Nephron progenitor cell (in vitro differentiated cells): ENCODE measurements at regions not wholly inside any gene's neighbourhood (a gene's known extent, or its start where the extent isn't known, plus 50 kb on each side); places are given as distances from the start of the nearest gene placed in this dataset.

Source experiments
- DNase-seq: peaks from one replicate; pipeline ENCODE4 v3.0.0; 2021
- H3K27ac Mint-ChIP-seq: 2 replicates; pipeline ENCODE4 v1.8.0; 2021; ENCODE audit warnings: mild to moderate bottlenecking, moderate library complexity, mixed read lengths
- H3K27me3 Mint-ChIP-seq: 2 replicates; pipeline ENCODE4 v1.8.0; 2021; ENCODE audit warnings: mild to moderate bottlenecking, low read depth, mixed read lengths; ENCODE audit not compliant: poor library complexity
- H3K36me3 Mint-ChIP-seq: 2 replicates; pipeline ENCODE4 v1.8.0; 2021; ENCODE audit warnings: low read depth, mixed read lengths
- H3K4me1 Mint-ChIP-seq: 2 replicates; pipeline ENCODE4 v1.8.0; 2021; ENCODE audit warnings: mixed read lengths
- H3K4me3 Mint-ChIP-seq: 2 replicates; pipeline ENCODE4 v1.8.0; 2021; ENCODE audit warnings: mild to moderate bottlenecking, moderate library complexity, mixed read lengths
- H3K9me3 Mint-ChIP-seq: 2 replicates; pipeline ENCODE4 v1.8.0; 2021; ENCODE audit warnings: mild to moderate bottlenecking, moderate library complexity, mixed read lengths
- CTCF ChIP-seq: fragments of 200-600 bp; sonication (generic); IDR thresholded peaks from 2 replicates; pipeline ENCODE4 v1.5.0; 2021; ENCODE audit warnings: antibody characterized with exemption

DNA sequence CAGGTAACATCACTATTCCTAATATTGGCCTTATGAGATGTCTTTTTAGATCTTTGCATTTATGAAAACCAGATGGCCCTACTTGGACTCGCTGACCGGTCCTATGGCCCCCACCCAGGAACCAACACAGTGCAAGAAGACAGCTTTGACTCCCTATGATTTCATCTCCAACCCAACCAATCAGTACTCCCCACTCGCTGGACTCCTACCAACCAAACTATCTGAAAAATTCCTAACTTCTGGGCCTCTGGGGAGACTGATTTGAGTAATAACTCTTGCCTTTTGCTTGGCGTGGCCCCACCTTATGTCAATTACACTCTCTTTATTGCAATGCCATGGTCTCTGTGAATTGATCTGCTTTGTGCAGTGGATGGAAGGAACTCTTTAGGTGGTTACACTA, 828.9 kb downstream of the CDH11 start:
- TF ChIP-seq CTCF: no peak

GRCh38 chr16:64292161-64292560, 829.7 kb downstream of the CDH11 start:
- Mint-ChIP-seq H3K9me3 (no peaks in the 10 kb centered on the region), H3K4me3 (no peak overlapping the region), H3K4me1 (no peaks in the 10 kb centered on the region), H3K36me3 (no peaks in the 10 kb centered on the region), H3K27me3 (no peaks in the 10 kb centered on the region), H3K27ac (no peak overlapping the region)
- DNase-seq: no peak
- TF ChIP-seq CTCF: no peak

More for the DNA sequence above, 828.9 kb downstream of the CDH11 start:
- H3K4me1 Mint-ChIP-seq: no peaks in the 10 kb centered on the region
- H3K36me3 Mint-ChIP-seq: no peaks in the 10 kb centered on the region
- H3K9me3 Mint-ChIP-seq: no peaks in the 10 kb centered on the region
- H3K27ac Mint-ChIP-seq: no peak overlapping the region
- H3K4me3 Mint-ChIP-seq: no peak overlapping the region
- DNase-seq: no peak
- no peaks in the 10 kb centered on the region for H3K27me3 Mint-ChIP-seq

DNA sequence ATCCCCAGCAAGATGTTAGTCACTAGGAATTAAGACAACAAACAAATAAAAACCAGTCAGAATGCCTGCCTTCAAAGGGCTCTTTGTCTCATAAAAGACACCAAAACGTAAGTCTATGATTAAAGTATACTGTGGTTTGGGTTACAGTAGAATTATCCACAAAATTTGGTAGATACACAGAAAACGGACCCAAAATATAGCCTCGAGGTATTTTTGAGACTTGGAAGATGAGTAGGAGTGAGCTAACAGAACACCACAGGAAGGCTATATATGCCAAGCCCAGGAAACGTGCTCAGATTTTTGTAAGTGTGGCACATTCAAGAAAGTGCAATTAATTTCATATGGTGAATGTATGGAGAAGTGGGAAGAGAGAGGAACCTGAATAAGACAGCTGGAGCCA, 831.4 kb downstream of the CDH11 start:
- no peaks in the 10 kb centered on the region for H3K27me3 Mint-ChIP-seq
- H3K9me3 Mint-ChIP-seq: no peaks in the 10 kb centered on the region
- no peak for TF ChIP-seq CTCF
- H3K27ac Mint-ChIP-seq: no peak overlapping the region
- H3K36me3 Mint-ChIP-seq: no peaks in the 10 kb centered on the region
- no peaks in the 10 kb centered on the region for H3K4me1 Mint-ChIP-seq
- no peak for DNase-seq
- H3K4me3 Mint-ChIP-seq: no peak overlapping the region

- no peaks in the 10 kb centered on the region for H3K9me3 Mint-ChIP-seq
- no peaks in the 10 kb centered on the region for H3K4me1 Mint-ChIP-seq
- no peaks in the 10 kb centered on the region for H3K27me3 Mint-ChIP-seq
- TF ChIP-seq CTCF: no peak
- no peak for DNase-seq
- no peaks in the 10 kb centered on the region for H3K36me3 Mint-ChIP-seq
- no peak overlapping the region for H3K4me3 Mint-ChIP-seq
- no peak overlapping the region for H3K27ac Mint-ChIP-seq
These were observed 834.0 kb downstream of the CDH11 start for GRCh38 chr16:64287655-64288528.

DNA sequence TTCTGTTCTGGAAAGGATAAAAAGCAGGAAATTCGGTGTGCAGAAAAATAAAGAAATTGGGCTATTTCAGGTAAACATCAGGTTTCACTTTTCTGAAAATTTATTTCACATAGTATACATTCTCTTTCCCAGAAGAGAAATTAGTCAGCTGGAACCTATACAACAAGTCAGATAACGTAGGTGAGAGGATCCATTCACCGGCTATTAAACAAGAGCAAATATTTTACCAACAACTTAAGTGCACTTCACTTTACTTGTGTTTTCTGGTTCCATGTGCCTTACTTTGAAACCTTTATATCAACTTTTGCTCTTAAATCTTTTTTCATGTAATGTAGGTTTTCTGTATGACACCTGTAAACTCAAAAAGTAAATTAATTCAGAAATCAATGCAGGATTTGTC, 839.7 kb downstream of the CDH11 start:
- no peaks in the 10 kb centered on the region for H3K4me1 Mint-ChIP-seq
- no peak overlapping the region for H3K27ac Mint-ChIP-seq
- H3K36me3 Mint-ChIP-seq: no peaks in the 10 kb centered on the region
- DNase-seq: no peak
- H3K27me3 Mint-ChIP-seq: no peaks in the 10 kb centered on the region
- H3K4me3 Mint-ChIP-seq: no peak overlapping the region
- TF ChIP-seq CTCF: no peak
- no peaks in the 10 kb centered on the region for H3K9me3 Mint-ChIP-seq

GRCh38 chr16:64280317-64280716, 841.5 kb downstream of the CDH11 start:
- Mint-ChIP-seq H3K36me3 (no peaks in the 10 kb centered on the region), H3K9me3 (no peaks in the 10 kb centered on the region), H3K4me1 (no peaks in the 10 kb centered on the region), H3K4me3 (no peak overlapping the region), H3K27ac (no peak overlapping the region), H3K27me3 (no peaks in the 10 kb centered on the region)
- DNase-seq: no peak
- no peak for TF ChIP-seq CTCF
